GM20000 (cell line): ENCODE measurements at regions not wholly inside any gene's neighbourhood (a gene's known extent, or its start where the extent isn't known, plus 50 kb on each side); places are given as distances from the start of the nearest gene placed in this dataset.

Experiments used
- DNase-seq: peaks from one replicate; pipeline ENCODE4 v3.0.0; 2012; ENCODE audit warnings: low spot score
- TF ChIP-seq, protein P1 (sequence below): IDR thresholded peaks from 2 replicates; pipeline ENCODE4 v1.5.1; 2012; ENCODE audit warnings: mild to moderate bottlenecking, control low read depth; ENCODE audit errors: extremely low read depth, missing control alignments

DNA sequence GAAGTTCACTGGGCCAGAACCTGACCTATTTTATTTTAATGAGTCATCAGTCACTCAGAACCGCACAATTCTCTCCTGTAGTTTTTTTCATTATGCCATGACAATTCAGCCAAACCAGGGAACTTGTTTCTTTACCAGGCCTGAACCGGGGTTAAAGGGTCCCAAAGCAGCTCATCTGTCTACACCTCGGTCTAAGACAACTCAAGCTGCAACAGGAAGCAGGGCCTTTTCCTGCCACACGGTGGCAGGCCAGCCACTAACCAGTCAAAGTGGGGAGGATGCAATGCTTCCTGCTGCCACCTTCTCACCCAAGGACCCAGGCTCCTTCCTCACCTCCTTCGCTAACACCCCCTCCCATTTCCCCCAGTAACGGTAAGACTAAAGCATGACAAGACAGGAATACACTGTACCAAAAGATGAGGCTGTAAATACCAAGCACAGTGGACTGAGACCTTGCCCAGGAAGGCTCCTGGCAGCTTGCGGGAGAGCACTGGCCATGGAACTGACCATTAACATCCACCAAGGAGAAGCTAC is 56.7 kb upstream of the ACKR3 start:
- peak; percentile 84 for DNase-seq
- TF ChIP-seq, protein P1, sequence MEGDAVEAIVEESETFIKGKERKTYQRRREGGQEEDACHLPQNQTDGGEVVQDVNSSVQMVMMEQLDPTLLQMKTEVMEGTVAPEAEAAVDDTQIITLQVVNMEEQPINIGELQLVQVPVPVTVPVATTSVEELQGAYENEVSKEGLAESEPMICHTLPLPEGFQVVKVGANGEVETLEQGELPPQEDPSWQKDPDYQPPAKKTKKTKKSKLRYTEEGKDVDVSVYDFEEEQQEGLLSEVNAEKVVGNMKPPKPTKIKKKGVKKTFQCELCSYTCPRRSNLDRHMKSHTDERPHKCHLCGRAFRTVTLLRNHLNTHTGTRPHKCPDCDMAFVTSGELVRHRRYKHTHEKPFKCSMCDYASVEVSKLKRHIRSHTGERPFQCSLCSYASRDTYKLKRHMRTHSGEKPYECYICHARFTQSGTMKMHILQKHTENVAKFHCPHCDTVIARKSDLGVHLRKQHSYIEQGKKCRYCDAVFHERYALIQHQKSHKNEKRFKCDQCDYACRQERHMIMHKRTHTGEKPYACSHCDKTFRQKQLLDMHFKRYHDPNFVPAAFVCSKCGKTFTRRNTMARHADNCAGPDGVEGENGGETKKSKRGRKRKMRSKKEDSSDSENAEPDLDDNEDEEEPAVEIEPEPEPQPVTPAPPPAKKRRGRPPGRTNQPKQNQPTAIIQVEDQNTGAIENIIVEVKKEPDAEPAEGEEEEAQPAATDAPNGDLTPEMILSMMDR: peak; percentile 37

DNA sequence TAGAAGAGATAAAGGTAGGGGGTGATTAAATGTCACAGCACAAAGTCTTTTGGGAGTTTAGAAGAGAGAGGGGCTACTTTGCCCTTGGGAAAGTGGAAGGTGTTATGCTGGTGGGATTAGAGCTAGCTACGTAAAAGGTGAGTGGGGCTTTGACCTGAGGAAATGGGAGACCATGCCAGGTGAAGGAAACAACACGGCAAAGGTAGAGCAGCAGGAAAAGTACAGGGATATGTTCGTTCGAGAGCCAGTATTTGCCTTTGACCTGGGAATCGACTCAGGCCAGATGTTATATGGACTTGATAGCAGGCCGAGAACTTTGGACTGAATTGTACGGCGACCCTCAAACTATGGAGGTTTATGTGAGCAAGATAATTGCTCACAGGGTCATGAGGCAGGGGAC is 55.7 kb upstream of the ACKR3 start:
- DNase-seq: no peak
- TF ChIP-seq, protein P1: no peak

DNA sequence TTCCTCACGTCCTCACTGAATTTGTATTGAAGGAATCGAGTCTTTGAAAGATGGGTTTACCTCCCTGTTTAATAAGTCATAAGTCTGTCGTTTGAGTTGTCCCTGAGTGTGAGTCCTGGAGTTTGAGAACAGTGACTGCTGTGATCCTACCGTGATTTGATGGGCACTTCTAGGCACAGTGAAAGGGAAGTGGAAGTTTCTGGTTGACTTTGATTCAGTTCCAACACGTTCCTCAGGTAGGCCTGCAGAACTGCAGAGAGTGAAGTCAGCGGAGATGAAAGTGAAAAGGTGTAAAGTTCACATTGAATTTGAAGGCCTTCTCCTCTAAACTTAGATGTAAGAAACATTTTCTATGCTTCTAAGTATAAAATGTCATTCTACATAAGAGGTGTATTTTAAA is 52.9 kb upstream of the ACKR3 start:
- TF ChIP-seq, protein P1: no peak
- DNase-seq: no peak

DNA sequence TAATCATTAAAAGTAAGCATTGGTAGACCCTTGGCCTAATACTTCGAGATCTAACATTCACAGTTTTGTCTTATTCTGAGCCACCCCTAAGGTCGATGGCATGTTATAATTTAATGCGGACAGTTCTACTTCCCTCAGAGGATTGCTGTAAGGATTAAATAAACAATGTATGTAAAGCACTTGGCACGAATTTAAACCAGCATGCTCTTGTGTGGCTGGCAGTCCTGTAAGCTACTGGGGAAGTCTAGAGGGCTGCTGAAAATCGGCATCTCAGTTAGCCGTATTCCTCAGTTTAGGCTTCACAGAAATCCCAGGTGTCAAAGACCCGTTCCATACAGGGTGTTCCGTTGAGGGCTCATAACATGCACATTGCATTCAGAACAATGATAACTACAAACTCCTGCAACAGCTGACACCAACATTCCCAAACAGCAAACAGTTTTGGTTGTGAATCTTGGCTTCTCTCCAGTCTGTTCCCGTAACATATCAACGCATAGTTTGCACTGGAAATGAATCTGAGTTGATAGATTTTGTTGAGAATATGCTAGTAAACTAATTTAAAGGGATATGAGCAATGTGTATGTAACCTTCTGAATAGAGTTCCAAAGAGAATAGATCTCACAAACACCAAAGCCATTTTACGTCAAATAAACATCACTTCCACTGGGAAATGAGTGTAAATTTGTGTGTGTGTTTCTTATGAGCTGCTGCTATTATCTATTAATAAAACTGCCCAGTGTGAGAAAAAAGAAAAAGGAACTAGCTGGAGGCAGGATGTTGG is 52.2 kb upstream of the ACKR3 start:
- TF ChIP-seq, protein P1: no peak

More for the DNA sequence above, 52.2 kb upstream of the ACKR3 start:
- no peak for DNase-seq
